Transverse colon (tissue), 3 donors: ENCODE measurements at regions not wholly inside any gene's neighbourhood (a gene's known extent, or its start where the extent isn't known, plus 50 kb on each side); places are given as distances from the start of the nearest gene placed in this dataset.
"Not testable (repeated sequence)": the region's sequence is repeated elsewhere in the genome, so short reads cannot be mapped to it uniquely, and the experiment has no call there.

Experiments used
- CTCF ChIP-seq, 5 experiments: fragments of 200-600 bp in 3 of 5; fragments of 450-650 bp in 2 of 5; sonication (generic) in 3 of 5; IDR thresholded peaks; 1 replicate in 2 of 5; 2 replicates in 3 of 5; pipeline ENCODE4 v1.5.1; 2016 to 2017; ENCODE audit warnings: antibody characterized with exemption in 5 of 5, inconsistent platforms in 3 of 5, mild to moderate bottlenecking in 2 of 5, moderate library complexity in 1 of 5
- EP300 ChIP-seq: sonication (generic); formaldehyde crosslinking; IDR thresholded peaks from one replicate; pipeline ENCODE4 v1.6.1; 2017; ENCODE audit warnings: antibody characterized with exemption, low read depth

GRCh38 chr2:130265570-130266247 lies 67.5 kb upstream of the TUBA3E start:
- not testable (repeated sequence) for TF ChIP-seq CTCF (IDR thresholded peaks at IDR 0.05); EP300
